Small intestine (tissue), 7 donors: ENCODE measurements at regions not wholly inside any gene's neighbourhood (a gene's known extent, or its start where the extent isn't known, plus 50 kb on each side); places are given as distances from the start of the nearest gene placed in this dataset.

Experiments
- DNase-seq, 2 donors: peaks; one replicate each; pipeline versions ENCODE4 v3.0.0 to v3.0.0-alpha.2; 2013
- FAIRE-seq: peaks from 2 replicates; lab custom pipeline; 2012; peaks lifted over from hg19 to GRCh38; lab: Jason Lieb, UNC
- H3K27ac ChIP-seq, 3 donors: one replicate each; pipeline ENCODE4 v1.5.1; 2013; ENCODE audit warnings: low read length in 2 of 3, mild to moderate bottlenecking in 2 of 3, control low read depth in 1 of 3, inconsistent platforms in 1 of 3, low read depth in 1 of 3, moderate library complexity in 1 of 3
- H3K27me3 ChIP-seq, 3 donors: one replicate each; pipeline ENCODE4 v1.6.1; 2013; ENCODE audit warnings: low read length in 3 of 3, inconsistent platforms in 1 of 3; ENCODE audit not compliant: control insufficient read depth in 3 of 3, insufficient read depth in 3 of 3
- H3K36me3 ChIP-seq, 3 donors: one replicate each; pipeline ENCODE4 v1.6.1; 2013; ENCODE audit warnings: low read length in 3 of 3, inconsistent platforms in 1 of 3, low read depth in 1 of 3, mild to moderate bottlenecking in 1 of 3, moderate library complexity in 1 of 3; ENCODE audit not compliant: control insufficient read depth in 3 of 3, insufficient read depth in 2 of 3
- H3K4me1 ChIP-seq, 3 donors: one replicate each; pipeline ENCODE4 v1.6.1; 2013; ENCODE audit warnings: low read length in 2 of 3, inconsistent platforms in 1 of 3, low read depth in 1 of 3, mild to moderate bottlenecking in 1 of 3, moderate library complexity in 1 of 3; ENCODE audit not compliant: control insufficient read depth in 3 of 3, insufficient read depth in 2 of 3
- H3K4me3 ChIP-seq, 3 donors: one replicate each; pipeline ENCODE4 v1.5.1; 2013; ENCODE audit warnings: low read length in 3 of 3, control low read depth in 1 of 3, inconsistent platforms in 1 of 3, low read depth in 1 of 3, mild to moderate bottlenecking in 1 of 3, moderate library complexity in 1 of 3
- H3K9me3 ChIP-seq, 2 donors: one replicate each; pipeline ENCODE4 v1.6.1; 2013; ENCODE audit warnings: low read depth in 1 of 2, low read length in 1 of 2; ENCODE audit not compliant: control insufficient read depth in 2 of 2, insufficient read depth in 1 of 2
- WGBS, 3 donors: extraction: QIAGEN DNeasy Blood & Tissue Kit; methylation state at CpG; one replicate each; pipeline ENCODE4 v1.1.7; 2013; 5-methylcytosine and 5-hydroxymethylcytosine counted together
- donor health status: healthy with polysubstance abuse.
- donor health status: control.
- donor health status: control.
- donor health status: Bipolar disorder and iron deficiency.
- donor health status: healthy.

- 82 to 87% (median 85%) methylated on average over 1 of the region's 1 CpG for WGBS, 3 donors
Observed at GRCh38 chr6:112581015-112581414, 233.9 kb downstream of the RFPL4B start.

GRCh38 chr6:112590326-112590725, 243.2 kb downstream of the RFPL4B start:
- DNase-seq (no peak), FAIRE-seq (no peak)
- H3K27ac ChIP-seq: no peak overlapping the region
- WGBS, 3 donors: 65 to 80% (median 68%) methylated on average over 3 of the region's 3 CpGs
- H3K9me3 ChIP-seq: no peaks in the 10 kb centered on the region
- no peak overlapping the region for H3K4me3 ChIP-seq
- H3K27me3 ChIP-seq: no peaks in the 10 kb centered on the region
- H3K36me3 ChIP-seq: no peaks in the 10 kb centered on the region
- H3K4me1 ChIP-seq: no peaks in the 10 kb centered on the region

More at GRCh38 chr6:112581015-112581414, 233.9 kb downstream of the RFPL4B start:
- no peaks in the 10 kb centered on the region for H3K4me1 ChIP-seq
- H3K9me3 ChIP-seq: no peaks in the 10 kb centered on the region
- no peak overlapping the region for H3K27ac ChIP-seq
- FAIRE-seq: no peak
- DNase-seq: no peak
- H3K36me3 ChIP-seq: no peaks in the 10 kb centered on the region
- no peak overlapping the region for H3K4me3 ChIP-seq
- H3K27me3 ChIP-seq: no peaks in the 10 kb centered on the region

- DNase-seq (no peak), FAIRE-seq (no peak)
- Histone ChIP-seq H3K27me3 (no peaks in the 10 kb centered on the region), H3K4me1 (no peaks in the 10 kb centered on the region), H3K36me3 (no peaks in the 10 kb centered on the region), H3K27ac (no peak overlapping the region), H3K9me3 (no peaks in the 10 kb centered on the region), H3K4me3 (no peak overlapping the region)
Observed at GRCh38 chr6:112591329-112591728, 244.2 kb downstream of the RFPL4B start.

GRCh38 chr6:112592159-112592558, 245.0 kb downstream of the RFPL4B start:
- Histone ChIP-seq H3K27me3 (no peaks in the 10 kb centered on the region), H3K36me3 (no peaks in the 10 kb centered on the region), H3K4me3 (no peak overlapping the region), H3K27ac (no peak overlapping the region), H3K9me3 (no peaks in the 10 kb centered on the region), H3K4me1 (no peaks in the 10 kb centered on the region)
- FAIRE-seq (no peak), DNase-seq (no peak)

- H3K36me3 ChIP-seq: no peaks in the 10 kb centered on the region
- no peak overlapping the region for H3K27ac ChIP-seq
- H3K27me3 ChIP-seq: no peaks in the 10 kb centered on the region
- no peaks in the 10 kb centered on the region for H3K9me3 ChIP-seq
- DNase-seq (no peak), FAIRE-seq (no peak)
- 53 to 69% (median 54%) methylated on average over 2 of the region's 2 CpGs for WGBS, 3 donors
- no peaks in the 10 kb centered on the region for H3K4me1 ChIP-seq
- no peak overlapping the region for H3K4me3 ChIP-seq
Observed at GRCh38 chr6:112594886-112595594, 247.9 kb downstream of the RFPL4B start.

GRCh38 chr6:112595841-112596240, 248.7 kb downstream of the RFPL4B start:
- H3K9me3 ChIP-seq: no peaks in the 10 kb centered on the region
- DNase-seq (no peak), FAIRE-seq (no peak)
- no peaks in the 10 kb centered on the region for H3K4me1 ChIP-seq
- no peak overlapping the region for H3K27ac ChIP-seq
- no peaks in the 10 kb centered on the region for H3K27me3 ChIP-seq
- H3K36me3 ChIP-seq: no peaks in the 10 kb centered on the region
- WGBS, 3 donors: 69 to 85% (median 83%) methylated on average over 2 of the region's 2 CpGs
- H3K4me3 ChIP-seq: no peak overlapping the region

- Histone ChIP-seq H3K4me3 (no peak overlapping the region), H3K9me3 (no peaks in the 10 kb centered on the region), H3K27ac (no peak overlapping the region), H3K27me3 (no peaks in the 10 kb centered on the region), H3K4me1 (no peaks in the 10 kb centered on the region), H3K36me3 (no peaks in the 10 kb centered on the region)
- DNase-seq (no peak), FAIRE-seq (no peak)
- WGBS, 3 donors: 87 to 96% (median 92%) methylated on average over 1 of the region's 1 CpG
Observed at GRCh38 chr6:112597176-112597575, 250.0 kb downstream of the RFPL4B start.

- H3K9me3 ChIP-seq: no peaks in the 10 kb centered on the region
- no peak overlapping the region for H3K27ac ChIP-seq
- no peaks in the 10 kb centered on the region for H3K36me3 ChIP-seq
- H3K4me3 ChIP-seq: no peak overlapping the region
- WGBS, 3 donors: 83 to 84% (median 83%) methylated on average over 3 of the region's 3 CpGs
- no peak for DNase-seq
- no peaks in the 10 kb centered on the region for H3K4me1 ChIP-seq
- no peaks in the 10 kb centered on the region for H3K27me3 ChIP-seq
- FAIRE-seq: no peak
Observed at GRCh38 chr6:112600168-112600567, 253.0 kb downstream of the RFPL4B start.

GRCh38 chr6:112603726-112604125, 256.6 kb downstream of the RFPL4B start:
- Histone ChIP-seq H3K27me3 (no peaks in the 10 kb centered on the region), H3K4me1 (no peaks in the 10 kb centered on the region), H3K9me3 (peaks cover 0 to 8% of the 10 kb centered on the region in 2 donors), H3K4me3 (no peak overlapping the region), H3K27ac (no peak overlapping the region), H3K36me3 (no peaks in the 10 kb centered on the region)
- FAIRE-seq (no peak), DNase-seq (no peak)
- WGBS, 3 donors: 75 to 88% (median 87%) methylated on average over 1 of the region's 1 CpG
